Lower leg skin (tissue), 4 donors: ENCODE measurements at regions not wholly inside any gene's neighbourhood (a gene's known extent, or its start where the extent isn't known, plus 50 kb on each side); places are given as distances from the start of the nearest gene placed in this dataset.

Experiments used
- DNase-seq, 2 donors: peaks; one replicate each; pipeline ENCODE4 v3.0.0-alpha.2; 2019; ENCODE audit warnings: low spot score in 2 of 2
- H3K4me3 ChIP-seq: fragments of 200-600 bp; sonication (generic); 2 replicates; pipeline ENCODE4 v1.5.1; 2017; ENCODE audit warnings: mild to moderate bottlenecking, low read depth; ENCODE audit not compliant: poor library complexity, severe bottlenecking
- POLR2A ChIP-seq, 2 donors: fragments of 450-650 bp; IDR thresholded peaks; one replicate each; pipeline ENCODE4 v1.6.1; 2016 to 2017; ENCODE audit warnings: antibody characterized with exemption in 2 of 2, mild to moderate bottlenecking in 1 of 2, moderate library complexity in 1 of 2
- WGBS, 2 donors: methylation state at CpG; one replicate each; pipeline ENCODE4 v1.1.5; 2018; 5-methylcytosine and 5-hydroxymethylcytosine counted together
- intact Hi-C: fragments of 100-400 bp; cut with DNase I; formaldehyde crosslinking; loops from one replicate; pipeline ENCODE4 v1.15.0; 2023; ENCODE audit warnings: low total_unique reads
- TF ChIP-seq, protein P1 (sequence below), 3 donors: fragments of 450-650 bp; IDR thresholded peaks; one replicate each; pipeline ENCODE4 v1.5.1; 2016; ENCODE audit warnings: antibody characterized with exemption in 3 of 3, mild to moderate bottlenecking in 3 of 3, moderate library complexity in 2 of 3

DNA sequence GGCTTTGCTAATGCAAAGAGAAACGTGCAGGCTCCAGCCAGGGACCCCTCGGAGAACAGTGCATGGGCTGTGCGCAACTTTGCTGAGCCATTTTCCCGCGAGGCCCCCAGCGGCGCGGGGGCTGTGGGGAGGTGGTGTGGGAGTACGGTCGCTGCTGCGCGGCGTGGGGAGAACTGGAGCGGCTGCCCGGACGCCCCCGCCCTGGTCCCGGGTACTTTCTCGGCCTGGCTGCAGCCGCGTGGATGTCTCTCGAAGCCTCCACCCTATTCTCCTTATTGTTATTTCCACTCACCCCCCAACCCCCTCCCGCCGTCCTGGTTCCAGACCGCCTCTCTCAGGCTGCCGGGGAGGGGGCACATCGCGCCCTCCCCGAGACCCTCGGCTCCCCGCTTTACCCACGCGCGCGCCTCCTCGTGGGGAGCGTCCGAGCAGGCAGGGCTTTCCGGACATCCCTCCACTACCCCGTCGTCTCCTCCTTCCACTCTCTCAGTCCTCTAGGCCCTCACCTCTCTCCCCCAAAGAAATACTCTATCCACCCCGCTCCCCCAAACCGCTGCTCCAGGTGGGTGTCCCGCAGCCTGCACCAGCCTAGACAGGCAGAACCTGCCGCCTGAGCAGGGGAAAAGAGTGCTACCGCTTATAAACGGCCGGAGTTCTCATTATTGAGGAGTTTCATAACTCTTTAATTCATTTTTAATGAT, 68.6 kb upstream of the TBCA start:
- intact Hi-C loops: no loop called here
- DNase-seq: no peak
- WGBS, 2 donors: 9 to 10% methylated on average over 48 of the region's 48 CpGs
- no peak for TF ChIP-seq POLR2A (IDR thresholded peaks at IDR 0.05)
- TF ChIP-seq, protein P1, sequence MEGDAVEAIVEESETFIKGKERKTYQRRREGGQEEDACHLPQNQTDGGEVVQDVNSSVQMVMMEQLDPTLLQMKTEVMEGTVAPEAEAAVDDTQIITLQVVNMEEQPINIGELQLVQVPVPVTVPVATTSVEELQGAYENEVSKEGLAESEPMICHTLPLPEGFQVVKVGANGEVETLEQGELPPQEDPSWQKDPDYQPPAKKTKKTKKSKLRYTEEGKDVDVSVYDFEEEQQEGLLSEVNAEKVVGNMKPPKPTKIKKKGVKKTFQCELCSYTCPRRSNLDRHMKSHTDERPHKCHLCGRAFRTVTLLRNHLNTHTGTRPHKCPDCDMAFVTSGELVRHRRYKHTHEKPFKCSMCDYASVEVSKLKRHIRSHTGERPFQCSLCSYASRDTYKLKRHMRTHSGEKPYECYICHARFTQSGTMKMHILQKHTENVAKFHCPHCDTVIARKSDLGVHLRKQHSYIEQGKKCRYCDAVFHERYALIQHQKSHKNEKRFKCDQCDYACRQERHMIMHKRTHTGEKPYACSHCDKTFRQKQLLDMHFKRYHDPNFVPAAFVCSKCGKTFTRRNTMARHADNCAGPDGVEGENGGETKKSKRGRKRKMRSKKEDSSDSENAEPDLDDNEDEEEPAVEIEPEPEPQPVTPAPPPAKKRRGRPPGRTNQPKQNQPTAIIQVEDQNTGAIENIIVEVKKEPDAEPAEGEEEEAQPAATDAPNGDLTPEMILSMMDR (IDR thresholded peaks at IDR 0.05): no peak
- no peak overlapping the region for H3K4me3 ChIP-seq

DNA sequence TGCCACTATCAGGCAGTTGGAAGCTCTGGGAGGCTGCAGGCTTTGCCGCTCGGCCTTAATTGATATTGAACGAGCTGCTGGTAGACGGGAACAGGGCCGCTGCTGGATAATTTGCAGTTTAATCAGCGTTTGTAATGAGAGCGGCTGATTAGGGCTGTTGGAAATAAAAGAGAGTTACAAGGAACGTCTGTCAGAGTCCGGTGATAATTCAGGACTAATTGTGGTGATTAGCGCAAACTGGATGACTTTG, 68.2 kb upstream of the TBCA start:
- H3K4me3 ChIP-seq: no peak overlapping the region
- no peak for TF ChIP-seq POLR2A (IDR thresholded peaks at IDR 0.05)
- TF ChIP-seq, protein P1 (IDR thresholded peaks at IDR 0.05): no peak
- intact Hi-C loops: no loop called here
- DNase-seq: no peak
- WGBS, 2 donors: 4% methylated on average over 10 of the region's 10 CpGs

DNA sequence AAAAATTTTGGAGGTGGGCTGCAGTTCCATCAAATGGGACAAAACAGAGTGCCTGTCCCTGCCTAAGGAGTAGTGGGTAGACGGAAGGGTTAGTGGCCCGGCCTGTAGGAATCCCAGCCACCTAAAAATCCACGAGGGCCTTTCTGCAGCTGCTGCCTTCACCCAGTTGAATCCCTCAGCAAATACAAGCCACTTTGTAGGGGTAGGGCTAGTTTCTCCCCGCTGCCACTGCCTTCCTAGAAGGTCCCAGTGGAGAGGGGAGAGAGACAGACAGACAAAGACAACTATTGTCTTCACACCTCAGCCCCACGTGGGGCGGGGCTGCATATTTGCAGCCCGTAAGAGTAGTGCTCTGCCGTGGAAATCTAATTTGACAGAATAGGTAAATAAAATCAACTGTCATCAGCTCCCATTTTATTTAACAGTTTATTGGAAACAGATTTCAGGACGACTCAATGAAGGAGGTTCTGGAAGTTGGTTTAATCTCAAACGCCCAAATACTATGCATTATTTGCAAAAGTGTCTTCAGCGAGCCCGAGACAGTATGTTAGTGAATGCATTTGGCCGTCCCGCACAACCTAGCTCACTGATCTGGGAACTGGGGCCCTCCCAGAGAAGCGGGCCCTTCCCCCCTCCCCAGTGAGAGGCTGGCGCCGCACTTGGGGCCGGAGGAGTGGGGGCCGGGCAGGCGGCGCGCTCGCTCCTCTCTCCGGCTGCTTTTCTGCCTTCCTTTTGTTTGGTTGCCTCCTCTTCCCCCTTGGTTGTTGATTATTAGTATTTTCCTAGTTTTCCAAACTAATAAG, 67.6 kb upstream of the TBCA start:
- TF ChIP-seq, protein P1 (IDR thresholded peaks at IDR 0.05): no peak
- TF ChIP-seq POLR2A (IDR thresholded peaks at IDR 0.05): no peak
- WGBS, 2 donors: 36 to 39% methylated on average over 24 of the region's 24 CpGs
- no peak for DNase-seq
- no peak overlapping the region for H3K4me3 ChIP-seq
- intact Hi-C loops: no loop called here

DNA sequence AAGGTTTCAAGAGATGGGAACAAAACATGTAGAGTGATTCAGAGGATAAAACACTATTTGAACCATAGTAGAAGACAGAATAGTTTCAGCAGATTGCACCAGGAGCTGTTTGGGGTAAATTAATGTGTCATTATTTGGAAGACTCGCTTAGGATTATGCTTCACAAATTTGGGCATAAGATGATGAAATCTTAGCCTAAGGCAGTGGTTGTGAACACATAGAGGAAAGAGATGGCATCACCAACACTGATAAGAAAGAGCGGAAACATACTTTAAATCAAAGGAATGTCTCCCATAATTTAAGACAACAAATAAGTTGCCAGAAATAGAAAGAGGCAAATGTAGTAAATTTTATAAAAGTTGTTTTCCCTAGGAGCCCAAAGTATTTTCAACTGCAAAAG, 66.1 kb upstream of the TBCA start:
- intact Hi-C loops: no loop called here
- TF ChIP-seq POLR2A (IDR thresholded peaks at IDR 0.05): no peak
- TF ChIP-seq, protein P1 (IDR thresholded peaks at IDR 0.05): no peak
- H3K4me3 ChIP-seq: no peak overlapping the region
- no peak for DNase-seq
- 59% methylated on average over 2 of the region's 2 CpGs for WGBS, 2 donors

DNA sequence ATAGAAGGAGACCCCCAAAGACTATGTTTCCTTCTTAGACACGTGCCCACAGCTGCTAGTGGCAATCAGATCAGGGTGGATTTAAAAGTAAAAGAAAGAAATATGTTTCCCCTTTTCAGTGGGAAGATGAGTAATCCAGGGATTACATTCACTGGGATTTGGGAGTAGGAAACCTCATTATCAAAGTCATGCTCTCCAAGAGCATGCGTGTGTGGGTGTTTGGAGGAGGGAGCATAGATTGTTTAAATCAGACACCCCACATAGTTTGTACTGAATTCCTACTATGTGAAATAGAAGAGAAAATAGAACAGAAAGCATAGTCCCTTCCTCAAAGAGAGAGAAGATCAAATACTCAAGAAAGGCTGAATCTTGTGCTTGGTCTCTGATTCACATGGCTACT, 65.5 kb upstream of the TBCA start:
- TF ChIP-seq POLR2A (IDR thresholded peaks at IDR 0.05): no peak
- TF ChIP-seq, protein P1 (IDR thresholded peaks at IDR 0.05): no peak
- intact Hi-C loops: no loop called here
- 93 to 95% methylated on average over 2 of the region's 2 CpGs for WGBS, 2 donors

More for the DNA sequence above, 65.5 kb upstream of the TBCA start:
- DNase-seq: no peak
- no peak overlapping the region for H3K4me3 ChIP-seq
